GM12878 (cell line): ENCODE measurements at regions not wholly inside any gene's neighbourhood (a gene's known extent, or its start where the extent isn't known, plus 50 kb on each side); places are given as distances from the start of the nearest gene placed in this dataset.

Experiments used
- ATAC-seq: fragments of 200-7000 bp; cut with Tn5 transposase; 3 replicates; pipeline ENCODE4 v1.9.1; 2020; ENCODE audit warnings: mild to moderate bottlenecking, moderate library complexity
- BruUV-seq: library from RNA; stranded (reverse); fragments of 400-500 nt; replicated peaks from 2 replicates; lab custom pipeline; 2021; lab: Mats Ljungman, UMichigan
- CTCF ChIA-PET: fragments of 300-600 bp; sonication (Branson Sonifier 250); formaldehyde crosslinking; extraction: SDS; loops from one replicate; lab custom pipeline; 2021; ENCODE audit warnings: inconsistent platforms; lab: Yijun Ruan, JAX
- POLR2A ChIA-PET: fragments of 350-600 bp; formaldehyde crosslinking; extraction: SDS; loops from one replicate; lab custom pipeline; 2021; ENCODE audit warnings: inconsistent platforms; lab: Charles Lee
- RAD21 ChIA-PET: fragments of 300-600 bp; sonication (Branson Sonifier 250); formaldehyde crosslinking; loops from one replicate; lab custom pipeline; 2023; ENCODE audit warnings: antibody characterized with exemption; ENCODE audit not compliant: unreplicated experiment; lab: Charles Lee
- SMC1A ChIA-PET: fragments of 300-600 bp; sonication (Branson Sonifier 250); formaldehyde crosslinking; loops from one replicate; lab custom pipeline; 2023; ENCODE audit not compliant: unreplicated experiment, uncharacterized antibody; lab: Charles Lee
- DNase-seq: peaks from one replicate; pipeline ENCODE4 v3.0.0-alpha.2; 2011; ENCODE audit warnings: low read depth, low spot score
- FAIRE-seq: peaks from 3 replicates; lab custom pipeline; 2011; peaks lifted over from hg19 to GRCh38; lab: Jason Lieb, UNC
- H2AFZ ChIP-seq: 2 replicates; pipeline ENCODE4 v1.6.0; 2011; ENCODE audit warnings: low read depth, low read length, control low read depth; ENCODE audit not compliant: control insufficient read depth
- H3K27ac ChIP-seq: 2 replicates; pipeline ENCODE4 v1.5.1; 2011; ENCODE audit warnings: control low read depth; ENCODE audit not compliant: control insufficient read depth, insufficient read depth
- H3K27me3 ChIP-seq, 2 experiments: replicated peaks in 1 of 2; 2 replicates each; pipeline versions ENCODE4 v1.6.0 to v1.6.1; 2011; ENCODE audit warnings: low read length in 1 of 2; ENCODE audit not compliant: control insufficient read depth in 2 of 2, insufficient read depth in 2 of 2
- H3K36me3 ChIP-seq, 2 experiments: 2 replicates each; pipeline ENCODE4 v1.5.1; 2011; ENCODE audit warnings: low read length in 1 of 2; ENCODE audit not compliant: control insufficient read depth in 2 of 2, insufficient read depth in 2 of 2
- H3K4me1 ChIP-seq: 2 replicates; pipeline ENCODE4 v1.6.1; 2011; ENCODE audit warnings: mild to moderate bottlenecking, low read length, moderate library complexity, mixed read lengths; ENCODE audit not compliant: control insufficient read depth, insufficient read depth
- H3K4me2 ChIP-seq: 2 replicates; pipeline ENCODE4 v1.6.0; 2011; ENCODE audit warnings: control low read depth; ENCODE audit not compliant: control insufficient read depth, insufficient read depth
- H3K4me3 ChIP-seq: fragments of 200-600 bp; sonication (generic); 2 replicates; pipeline ENCODE4 v1.5.1; 2016
- H3K79me2 ChIP-seq: 2 replicates; pipeline ENCODE4 v1.6.0; 2011; ENCODE audit warnings: low read length; ENCODE audit not compliant: control insufficient read depth, insufficient read depth
- H3K9ac ChIP-seq: 2 replicates; pipeline ENCODE4 v1.8.0; 2011; ENCODE audit warnings: low read length, control low read depth, mixed read lengths; ENCODE audit not compliant: control insufficient read depth, insufficient read depth
- H3K9me3 ChIP-seq: replicated peaks from 3 replicates; pipeline ENCODE4 v1.5.1; 2011; ENCODE audit warnings: mild to moderate bottlenecking, low read length; ENCODE audit not compliant: control insufficient read depth, insufficient read depth
- H4K20me1 ChIP-seq: 2 replicates; pipeline ENCODE4 v1.6.0; 2011; ENCODE audit not compliant: control insufficient read depth, insufficient read depth
- BRCA1 ChIP-seq: IDR thresholded peaks from 2 replicates; pipeline ENCODE4 v1.6.1; 2011; ENCODE audit warnings: low read depth, low read length, improper control_type of control experiment
- EED ChIP-seq: sonication (generic); IDR thresholded peaks from 2 replicates; pipeline ENCODE4 v1.6.1; 2016; ENCODE audit warnings: antibody characterized with exemption, low read depth
- ETV6 ChIP-seq, 2 experiments: fragments of 450-650 bp in 1 of 2; IDR thresholded peaks in 1 of 2; conservative IDR thresholded peaks in 1 of 2; 2 replicates each; pipeline ENCODE4 v1.6.1; 2014; ENCODE audit warnings: antibody characterized with exemption in 1 of 2, borderline replicate concordance in 1 of 2, low read depth in 1 of 2, mild to moderate bottlenecking in 1 of 2, moderate library complexity in 1 of 2
- EZH2 ChIP-seq: IDR thresholded peaks from 2 replicates; pipeline ENCODE4 v1.6.1; 2012; ENCODE audit warnings: low read depth, mild to moderate bottlenecking, control low read depth, inconsistent platforms, low read length, borderline replicate concordance; ENCODE audit not compliant: control insufficient read depth
- HCFC1 ChIP-seq: fragments of 150-350 bp; IDR thresholded peaks from 2 replicates; pipeline ENCODE4 v1.6.1; 2014; ENCODE audit warnings: low read length
- MEF2A ChIP-seq: IDR thresholded peaks from 2 replicates; pipeline ENCODE4 v1.6.1; 2011; ENCODE audit warnings: low read depth, mild to moderate bottlenecking, low read length, moderate library complexity; ENCODE audit not compliant: insufficient read depth
- PAX5 ChIP-seq: IDR thresholded peaks from 2 replicates; pipeline ENCODE4 v1.6.1; 2011; ENCODE audit warnings: low read depth, low read length, borderline replicate concordance
- PML ChIP-seq: IDR thresholded peaks from 2 replicates; pipeline ENCODE4 v1.6.1; 2012; ENCODE audit warnings: low read length, inconsistent platforms
- POLR2AphosphoS5 ChIP-seq: IDR thresholded peaks from 2 replicates; pipeline ENCODE4 v1.6.1; 2011; ENCODE audit warnings: mild to moderate bottlenecking, low read length, inconsistent platforms
- SIX5 ChIP-seq: IDR thresholded peaks from 2 replicates; pipeline ENCODE4 v1.6.1; 2011; ENCODE audit warnings: mild to moderate bottlenecking, low read depth, low read length, moderate library complexity; ENCODE audit not compliant: severe bottlenecking
- STAT3 ChIP-seq: IDR thresholded peaks from 2 replicates; pipeline ENCODE4 v1.6.1; 2011; ENCODE audit warnings: low read depth, low read length, improper control_type of control experiment
- WGBS: methylation state at CpG from one replicate; pipeline ENCODE4 v1.1.6; 2016; ENCODE audit warnings: low lambda C conversion rate; ENCODE audit not compliant: insufficient replicate concordance, insufficient coverage; ENCODE audit errors: missing lambda C conversion rate; 5-methylcytosine and 5-hydroxymethylcytosine counted together
- in situ Hi-C: fragments of 300-500 bp; cut with MboI; formaldehyde crosslinking; loops from 9 replicates; pipeline ENCODE4 v1.14.3; 2018; ENCODE audit warnings: mixed read lengths
- intact Hi-C: fragments of 100-400 bp; cut with micrococcal nuclease; formaldehyde crosslinking; loops from one replicate; pipeline ENCODE4 v1.14.2; 2022; ENCODE audit not compliant: unreplicated experiment
- TF ChIP-seq, protein P1 (sequence below): fragments of 450-650 bp; formaldehyde crosslinking; IDR thresholded peaks from 2 replicates; pipeline ENCODE4 v1.5.0; 2022; ENCODE audit warnings: mild to moderate bottlenecking, missing genetic modification characterization

DNA sequence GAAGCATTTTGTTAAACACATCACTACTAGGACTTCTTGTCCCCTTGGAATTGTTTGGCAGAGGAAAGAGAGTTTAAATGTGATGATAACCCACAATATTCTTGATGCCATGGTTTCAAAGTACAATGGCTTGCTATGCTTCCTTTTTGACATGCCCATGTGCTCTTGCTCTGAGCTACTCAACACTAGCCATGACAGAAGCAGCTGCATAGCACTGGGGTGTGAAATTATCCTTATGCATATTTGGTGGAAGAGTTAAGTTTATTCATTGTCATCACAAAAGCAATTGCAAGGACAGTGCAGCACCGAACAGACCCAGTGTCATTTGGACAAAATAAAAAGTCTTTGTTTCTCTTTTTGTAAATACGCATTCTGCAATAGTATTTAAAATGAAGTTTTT, 209.9 kb upstream of the CDH20 start:
- Histone ChIP-seq H3K9me3 (no peaks in the 10 kb centered on the region), H3K4me2 (no peak overlapping the region), H3K27me3 (no peaks in the 10 kb centered on the region), H4K20me1 (no peaks in the 10 kb centered on the region), H3K27ac (no peak overlapping the region), H3K4me1 (no peaks in the 10 kb centered on the region)
- in situ Hi-C loops = no loop called here
- 52% methylated on average over 2 of the region's 2 CpGs for WGBS
- POLR2A ChIA-PET = no interaction called here
- RAD21 ChIA-PET = no interaction called here
- SMC1A ChIA-PET = no interaction called here
- DNase-seq (no peak), FAIRE-seq (no peak)
- BruUV-seq = no TSS peak
- no peak for TF ChIP-seq BRCA1
- TF ChIP-seq EED = no peak
- TF ChIP-seq SIX5 = no peak
- no peak for TF ChIP-seq MEF2A
- TF ChIP-seq STAT3 = no peak
- no peak for TF ChIP-seq POLR2AphosphoS5
- TF ChIP-seq PML = no peak
- no peak for TF ChIP-seq PAX5
- TF ChIP-seq, all 136 proteins: peak for 0
- no peak for ATAC-seq
- Histone ChIP-seq H3K4me3 (no peak overlapping the region), H3K79me2 (no peaks in the 10 kb centered on the region), H3K36me3 (no peaks in the 10 kb centered on the region), H2AFZ (no peak overlapping the region), H3K9ac (no peak overlapping the region)
- CTCF ChIA-PET = no interaction called here
- intact Hi-C loops = no loop called here

DNA sequence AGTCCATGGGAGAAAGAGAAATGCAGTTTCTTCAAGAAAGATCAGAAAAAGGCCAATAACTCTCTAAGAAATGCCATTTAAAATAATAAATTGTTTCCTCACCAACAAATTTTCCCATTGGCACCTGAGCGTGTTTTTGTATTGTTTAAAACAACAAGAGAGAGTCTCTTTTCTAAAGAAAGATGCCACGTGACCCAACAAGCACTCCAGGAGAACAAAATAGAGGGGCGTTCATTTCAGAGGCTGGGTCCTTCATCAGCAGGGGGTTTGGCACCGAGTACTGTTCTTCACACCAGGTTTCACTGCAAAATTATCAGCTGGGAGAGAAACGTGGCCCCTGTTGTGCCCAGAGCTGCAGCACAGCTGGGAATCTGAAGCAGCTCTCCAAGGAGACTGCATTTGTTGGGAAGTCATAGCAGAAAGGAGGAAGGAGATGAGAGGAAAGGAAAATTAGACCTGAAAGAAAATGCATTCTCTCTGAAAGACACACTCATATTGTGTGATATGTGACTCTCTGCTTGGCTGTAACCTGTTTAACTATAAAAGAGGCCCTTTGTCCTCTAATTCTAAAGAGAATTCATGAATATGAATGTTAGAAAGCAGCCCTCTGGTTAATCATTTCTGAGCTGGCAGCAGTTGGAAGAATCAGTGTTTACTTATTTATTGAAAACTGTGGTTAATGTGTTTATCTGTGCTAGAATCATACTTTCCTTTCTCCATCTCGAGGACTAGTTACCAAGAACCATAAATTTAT, 205.3 kb upstream of the CDH20 start:
- no peak for ATAC-seq
- H3K79me2 ChIP-seq = no peaks in the 10 kb centered on the region
- ChIA-PET POLR2A (no interaction called here), RAD21 (no interaction called here), SMC1A (no interaction called here), CTCF (interaction anchor here (0.6 kb wide), 1 partner anchor 314 kb away, joined by 3 read pairs; no protein-coding TSS in a partner anchor)
- no peaks in the 10 kb centered on the region for H4K20me1 ChIP-seq
- no peak for DNase-seq
- intact Hi-C loops (no loop called here), in situ Hi-C loops (no loop called here)
- H3K36me3 ChIP-seq = no peaks in the 10 kb centered on the region
- no peaks in the 10 kb centered on the region for H3K9me3 ChIP-seq
- H3K9ac ChIP-seq = no peak overlapping the region
- FAIRE-seq = no peak
- H3K4me2 ChIP-seq = no peak overlapping the region
- WGBS = 0% methylated on average over 6 of the region's 6 CpGs
- BruUV-seq = no TSS peak
- H3K27ac ChIP-seq = no peak overlapping the region
- H3K4me3 ChIP-seq = no peak overlapping the region
- no peaks in the 10 kb centered on the region for H3K27me3 ChIP-seq
- H3K4me1 ChIP-seq = no peaks in the 10 kb centered on the region
- H2AFZ ChIP-seq = no peak overlapping the region
- no peak for TF ChIP-seq HCFC1
- TF ChIP-seq EED = no peak
- TF ChIP-seq, protein P1, sequence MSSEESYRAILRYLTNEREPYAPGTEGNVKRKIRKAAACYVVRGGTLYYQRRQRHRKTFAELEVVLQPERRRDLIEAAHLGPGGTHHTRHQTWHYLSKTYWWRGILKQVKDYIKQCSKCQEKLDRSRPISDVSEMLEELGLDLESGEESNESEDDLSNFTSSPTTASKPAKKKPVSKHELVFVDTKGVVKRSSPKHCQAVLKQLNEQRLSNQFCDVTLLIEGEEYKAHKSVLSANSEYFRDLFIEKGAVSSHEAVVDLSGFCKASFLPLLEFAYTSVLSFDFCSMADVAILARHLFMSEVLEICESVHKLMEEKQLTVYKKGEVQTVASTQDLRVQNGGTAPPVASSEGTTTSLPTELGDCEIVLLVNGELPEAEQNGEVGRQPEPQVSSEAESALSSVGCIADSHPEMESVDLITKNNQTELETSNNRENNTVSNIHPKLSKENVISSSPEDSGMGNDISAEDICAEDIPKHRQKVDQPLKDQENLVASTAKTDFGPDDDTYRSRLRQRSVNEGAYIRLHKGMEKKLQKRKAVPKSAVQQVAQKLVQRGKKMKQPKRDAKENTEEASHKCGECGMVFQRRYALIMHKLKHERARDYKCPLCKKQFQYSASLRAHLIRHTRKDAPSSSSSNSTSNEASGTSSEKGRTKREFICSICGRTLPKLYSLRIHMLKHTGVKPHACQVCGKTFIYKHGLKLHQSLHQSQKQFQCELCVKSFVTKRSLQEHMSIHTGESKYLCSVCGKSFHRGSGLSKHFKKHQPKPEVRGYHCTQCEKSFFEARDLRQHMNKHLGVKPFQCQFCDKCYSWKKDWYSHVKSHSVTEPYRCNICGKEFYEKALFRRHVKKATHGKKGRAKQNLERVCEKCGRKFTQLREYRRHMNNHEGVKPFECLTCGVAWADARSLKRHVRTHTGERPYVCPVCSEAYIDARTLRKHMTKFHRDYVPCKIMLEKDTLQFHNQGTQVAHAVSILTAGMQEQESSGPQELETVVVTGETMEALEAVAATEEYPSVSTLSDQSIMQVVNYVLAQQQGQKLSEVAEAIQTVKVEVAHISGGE (CRISPR knock-in tag) = no peak
- no peak for TF ChIP-seq EZH2
- TF ChIP-seq ETV6 (conservative IDR thresholded peaks at IDR 0.05 in 1 of 2, IDR thresholded peaks at IDR 0.05 in 1 of 2; ENCODE audit: borderline replicate concordance in 1 of 2, low read depth in 1 of 2) = no peak
